K562 (cell line): ENCODE measurements at regions not wholly inside any gene's neighbourhood (a gene's known extent, or its start where the extent isn't known, plus 50 kb on each side); places are given as distances from the start of the nearest gene placed in this dataset.

ENCODE experiments used
- ATAC-seq: fragments of 200-7000 bp; cut with Tn5 transposase; 3 replicates; pipeline ENCODE4 v1.9.1; 2020; ENCODE audit warnings: moderate library complexity
- BruUV-seq: library from RNA; stranded (reverse); fragments of 400-500 nt; replicated peaks from 2 replicates; lab custom pipeline; 2021; lab: Mats Ljungman, UMichigan
- CTCF ChIA-PET: fragments of 300-600 bp; formaldehyde crosslinking; extraction: SDS; loops from one replicate; lab custom pipeline; 2021; ENCODE audit warnings: low intra/inter-chr PET ratio; lab: Yijun Ruan, JAX
- POLR2A ChIA-PET: fragments of 300-600, 350-650 bp; sonication (Branson Sonifier 250); formaldehyde crosslinking; extraction: SDS; loops from one replicate; lab custom pipeline; 2021; ENCODE audit warnings: antibody characterized with exemption, inconsistent platforms; lab: Yijun Ruan, JAX
- DNase-seq, 4 experiments: peaks; one replicate each; pipeline versions ENCODE4 v3.0.0 to v3.0.0-alpha.2; 2011 to 2018; ENCODE audit warnings: low spot score in 3 of 4, mixed read lengths in 3 of 4; ENCODE audit errors: extremely low read depth in 1 of 4
- FAIRE-seq: peaks from 2 replicates; lab custom pipeline; 2011; peaks lifted over from hg19 to GRCh38; lab: Jason Lieb, UNC
- H2AFZ ChIP-seq: 2 replicates; pipeline ENCODE4 v1.6.0; 2011; ENCODE audit warnings: low read depth, low read length, control low read depth, inconsistent platforms
- H3K27ac ChIP-seq: fragments of 200-600 bp; 3 replicates; pipeline ENCODE4 v1.8.0; 2011; ENCODE audit warnings: low read depth, mild to moderate bottlenecking, control low read depth, inconsistent platforms, low read length, moderate library complexity, mixed read lengths; ENCODE audit errors: extremely low read depth
- H3K27me3 ChIP-seq, 2 experiments: fragments of 300-600 bp in 1 of 2; 2 replicates in 1 of 2; 3 replicates in 1 of 2; pipeline versions ENCODE4 v1.6.0 to v1.8.0; 2011; ENCODE audit warnings: inconsistent platforms in 2 of 2, low read length in 2 of 2, mild to moderate bottlenecking in 1 of 2, mixed read lengths in 1 of 2, moderate library complexity in 1 of 2; ENCODE audit not compliant: control insufficient read depth in 2 of 2, insufficient read depth in 2 of 2
- H3K36me3 ChIP-seq: fragments of 300-600 bp; 3 replicates; pipeline ENCODE4 v1.8.0; 2011; ENCODE audit warnings: mild to moderate bottlenecking, low read length, inconsistent platforms; ENCODE audit not compliant: control insufficient read depth, insufficient read depth
- H3K4me1 ChIP-seq, 2 experiments: fragments of 200-600 bp in 1 of 2; replicated peaks in 1 of 2; 2 replicates in 1 of 2; 3 replicates in 1 of 2; pipeline versions ENCODE4 v1.5.1 to v1.8.0; 2011; ENCODE audit warnings: inconsistent platforms in 2 of 2, low read length in 2 of 2, mild to moderate bottlenecking in 1 of 2, mixed read lengths in 1 of 2, moderate library complexity in 1 of 2; ENCODE audit not compliant: control insufficient read depth in 2 of 2, insufficient read depth in 2 of 2
- H3K4me2 ChIP-seq: 2 replicates; pipeline ENCODE4 v1.6.1; 2011; ENCODE audit warnings: low read length, control low read depth, inconsistent platforms, mixed read lengths; ENCODE audit not compliant: insufficient read depth
- H3K4me3 ChIP-seq: fragments of 200-600 bp; sonication (generic), shearing (Covaris generic); 2 replicates; pipeline ENCODE4 v1.5.1; 2016; ENCODE audit warnings: control low read depth, inconsistent platforms
- H3K79me2 ChIP-seq: fragments of 200-600 bp; 3 replicates; pipeline ENCODE4 v1.8.0; 2011; ENCODE audit warnings: low read length, inconsistent platforms; ENCODE audit not compliant: control insufficient read depth, insufficient read depth
- H3K9ac ChIP-seq, 2 experiments: 2 replicates each; pipeline versions ENCODE4 v1.6.0 to v1.6.1; 2011; ENCODE audit warnings: low read depth in 2 of 2, low read length in 2 of 2, control low read depth in 1 of 2, inconsistent platforms in 1 of 2, mild to moderate bottlenecking in 1 of 2, mixed read lengths in 1 of 2; ENCODE audit not compliant: insufficient read depth in 1 of 2
- H3K9me1 ChIP-seq: one replicate; pipeline ENCODE4 v1.6.0; 2011; ENCODE audit warnings: inconsistent platforms, mild to moderate bottlenecking, low read length, moderate library complexity; ENCODE audit not compliant: control insufficient read depth, insufficient read depth
- H3K9me3 ChIP-seq: replicated peaks from 2 replicates; pipeline ENCODE4 v1.5.1; 2011; ENCODE audit warnings: low read depth, low read length, inconsistent platforms; ENCODE audit not compliant: control insufficient read depth, insufficient read depth
- H4K20me1 ChIP-seq: replicated peaks from 2 replicates; pipeline ENCODE4 v1.6.1; 2011; ENCODE audit warnings: low read length, inconsistent platforms, mixed read lengths; ENCODE audit not compliant: control insufficient read depth, insufficient read depth
- CREB5 ChIP-seq: fragments of 250-450 bp; sonication (Bioruptor Pico); IDR thresholded peaks from 2 replicates; pipeline ENCODE4 v1.5.0; 2020; ENCODE audit warnings: mild to moderate bottlenecking
- NKRF ChIP-seq: fragments of 450-650 bp; IDR thresholded peaks from 2 replicates; pipeline ENCODE4 v1.6.1; 2016; ENCODE audit warnings: borderline replicate concordance
- POLR2A ChIP-seq: fragments of 450-650 bp; conservative IDR thresholded peaks from 2 replicates; pipeline ENCODE4 v1.6.1; 2016
- SUPT5H ChIP-seq: fragments of 450-650 bp; IDR thresholded peaks from 2 replicates; pipeline ENCODE4 v1.6.1; 2016
- ZFPM2 ChIP-seq: fragments of 250-450 bp; sonication (Bioruptor Pico); IDR thresholded peaks from 2 replicates; pipeline ENCODE4 v1.5.1; 2022; ENCODE audit warnings: mild to moderate bottlenecking
- ZNF589 ChIP-seq: fragments of 200-800 bp; sonication (Bioruptor generic); IDR thresholded peaks from 2 replicates; pipeline ENCODE4 v1.6.1; 2016; ENCODE audit warnings: low read depth, missing genetic modification characterization, missing compliant biosample characterization
- WGBS: fragments of 100-300 bp; shearing (Covaris generic); methylation state at CpG from one replicate; pipeline ENCODE4 v1.1.6; 2016; ENCODE audit warnings: low coverage, mixed read lengths; ENCODE audit not compliant: insufficient coverage; ENCODE audit errors: missing lambda C conversion rate; 5-methylcytosine and 5-hydroxymethylcytosine counted together
- in situ Hi-C: fragments of 300-500 bp; cut with MboI; formaldehyde crosslinking; loops from 4 replicates; pipeline ENCODE4 v1.15.0; 2018; ENCODE audit warnings: inconsistent platforms, mixed read lengths
- intact Hi-C: fragments of 100-400 bp; cut with micrococcal nuclease; formaldehyde crosslinking; loops from 2 replicates; pipeline ENCODE4 v1.14.2; 2022

- no peaks in the 10 kb centered on the region for H3K9me3 ChIP-seq
- peaks cover 0 to 4% of the 10 kb centered on the region in 2 experiments; a peak in 4 of 5 replicates for H3K4me1 ChIP-seq
- 65% methylated on average over 3 of the region's 5 CpGs for WGBS
- no TSS peak for BruUV-seq
- H3K9ac ChIP-seq = no peak overlapping the region
- intact Hi-C loops = no loop called here
- H2AFZ ChIP-seq = no peak overlapping the region
- DNase-seq = no peak
- no peak for FAIRE-seq
- H3K9me1 ChIP-seq = no peaks in the 10 kb centered on the region
- no peaks in the 10 kb centered on the region for H3K79me2 ChIP-seq
- no peaks in the 10 kb centered on the region for H3K36me3 ChIP-seq
- TF ChIP-seq SUPT5H = no peak
- no peak for TF ChIP-seq NKRF
- no peak for TF ChIP-seq ZNF589 (CRISPR knock-in tag)
- TF ChIP-seq CREB5 = no peak
- TF ChIP-seq ZFPM2 = no peak
- no peak for TF ChIP-seq POLR2A
- TF ChIP-seq, all 486 proteins: peak for 0
- Histone ChIP-seq H3K27me3 (no peaks in the 10 kb centered on the region; a peak in 2 of 5 replicates), H3K27ac (no peak overlapping the region), H3K4me2 (no peak overlapping the region), H4K20me1 (no peaks in the 10 kb centered on the region), H3K4me3 (no peak overlapping the region)
- ChIA-PET CTCF (no interaction called here), POLR2A (no interaction called here)
- ATAC-seq = no peak
- in situ Hi-C loops = no loop called here
Observed at GRCh38 chr5:142245786-142246185, 79.0 kb downstream of the SPRY4 start.
